ENCODE measurements at regions not wholly inside any gene's neighbourhood (a gene's known extent, or its start where the extent isn't known, plus 50 kb on each side); places are given as distances from the start of the nearest gene placed in this dataset.

DNA sequence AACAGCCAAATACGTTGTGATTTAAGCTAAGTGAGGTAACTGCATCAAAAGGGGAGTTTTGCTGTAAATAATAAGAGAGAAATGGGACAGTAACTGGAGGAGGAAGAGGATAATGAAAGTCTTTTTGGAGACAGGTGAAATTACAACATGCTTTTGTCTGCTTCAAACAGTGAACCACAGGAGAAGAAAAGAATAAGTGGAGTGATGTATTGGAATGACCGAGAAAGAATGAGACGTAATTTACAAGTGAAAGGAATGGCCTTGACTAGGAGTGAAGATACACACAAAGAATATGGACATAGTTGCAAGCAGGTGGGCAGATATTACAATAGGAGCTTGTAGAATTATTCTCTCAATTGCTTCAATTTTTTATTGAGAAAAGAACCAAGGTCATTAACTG, 550.8 kb downstream of the DIPK2A start:
- H3K79me2 ChIP-seq (ENCODE audit: insufficient read depth, low read length), result no peaks in the 10 kb centered on the region
- H3K4me3 ChIP-seq (replicated peaks in 1 of 3; ENCODE audit: low read depth in 2 of 3, low read length in 3 of 3), result no peak overlapping the region
- no peak overlapping the region for H3K27ac ChIP-seq (ENCODE audit: low read depth in 1 of 2, low read length in 2 of 2)
- H3K4me1 Mint-ChIP-seq, result no peaks in the 10 kb centered on the region
- no peak for DNase-seq
- no peak overlapping the region for H3K4me2 ChIP-seq (replicated peaks; ENCODE audit: extremely low read depth, low read length, poor library complexity, severe bottlenecking)
- no peak overlapping the region for H3K4me3 Mint-ChIP-seq
- no peaks in the 10 kb centered on the region for H3K27me3 ChIP-seq (ENCODE audit: control insufficient read depth in 2 of 2, insufficient read depth in 2 of 2, low read length in 2 of 2)
- 74% methylated on average over 3 of the region's 3 CpGs for WGBS (ENCODE audit: insufficient coverage)
- H2AFZ ChIP-seq (ENCODE audit: insufficient read depth, low read depth, low read length, poor library complexity, severe bottlenecking), result no peak overlapping the region
- H3K27me3 Mint-ChIP-seq (ENCODE audit: low read depth in 3 of 3), result no peaks in the 10 kb centered on the region
- no peaks in the 10 kb centered on the region for H3K4me1 ChIP-seq (ENCODE audit: control insufficient read depth in 1 of 2, insufficient read depth in 2 of 2, low read length in 2 of 2)
- no peaks in the 10 kb centered on the region for H3K9me3 ChIP-seq (replicated peaks in 1 of 2; ENCODE audit: control insufficient read depth in 1 of 2, insufficient read depth in 1 of 2, low read length in 2 of 2)
- intact Hi-C loops (cut with micrococcal nuclease), result no loop called here
- no peaks in the 10 kb centered on the region for H4K20me1 ChIP-seq (ENCODE audit: insufficient read depth, low read length)
- no peak overlapping the region for H3K9ac ChIP-seq (ENCODE audit: insufficient read depth, low read length, poor library complexity, severe bottlenecking)
- H3K36me3 Mint-ChIP-seq, result no peaks in the 10 kb centered on the region
- H3K27ac Mint-ChIP-seq, result no peak overlapping the region
- no peaks in the 10 kb centered on the region for H3K36me3 ChIP-seq (replicated peaks in 1 of 2; ENCODE audit: control insufficient read depth in 1 of 2, insufficient read depth in 2 of 2, low read length in 2 of 2)
- TF ChIP-seq, protein P1, sequence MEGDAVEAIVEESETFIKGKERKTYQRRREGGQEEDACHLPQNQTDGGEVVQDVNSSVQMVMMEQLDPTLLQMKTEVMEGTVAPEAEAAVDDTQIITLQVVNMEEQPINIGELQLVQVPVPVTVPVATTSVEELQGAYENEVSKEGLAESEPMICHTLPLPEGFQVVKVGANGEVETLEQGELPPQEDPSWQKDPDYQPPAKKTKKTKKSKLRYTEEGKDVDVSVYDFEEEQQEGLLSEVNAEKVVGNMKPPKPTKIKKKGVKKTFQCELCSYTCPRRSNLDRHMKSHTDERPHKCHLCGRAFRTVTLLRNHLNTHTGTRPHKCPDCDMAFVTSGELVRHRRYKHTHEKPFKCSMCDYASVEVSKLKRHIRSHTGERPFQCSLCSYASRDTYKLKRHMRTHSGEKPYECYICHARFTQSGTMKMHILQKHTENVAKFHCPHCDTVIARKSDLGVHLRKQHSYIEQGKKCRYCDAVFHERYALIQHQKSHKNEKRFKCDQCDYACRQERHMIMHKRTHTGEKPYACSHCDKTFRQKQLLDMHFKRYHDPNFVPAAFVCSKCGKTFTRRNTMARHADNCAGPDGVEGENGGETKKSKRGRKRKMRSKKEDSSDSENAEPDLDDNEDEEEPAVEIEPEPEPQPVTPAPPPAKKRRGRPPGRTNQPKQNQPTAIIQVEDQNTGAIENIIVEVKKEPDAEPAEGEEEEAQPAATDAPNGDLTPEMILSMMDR (IDR thresholded peaks at IDR 0.05), result no peak
- peaks cover 0 to 2% (median 0%) of the 10 kb centered on the region in 7 donors for H3K9me3 Mint-ChIP-seq

- no peak overlapping the region for H2AFZ ChIP-seq (ENCODE audit: insufficient read depth, low read depth, low read length, poor library complexity, severe bottlenecking)
- 100% methylated on average over 2 of the region's 2 CpGs for WGBS (ENCODE audit: insufficient coverage)
- Mint-ChIP-seq H3K27ac (no peak overlapping the region), H3K36me3 (no peaks in the 10 kb centered on the region), H3K4me1 (no peaks in the 10 kb centered on the region), H3K9me3 (peaks cover 0 to 2% (median 0%) of the 10 kb centered on the region in 7 donors), H3K4me3 (no peak overlapping the region), H3K27me3 (ENCODE audit: low read depth in 3 of 3) (no peaks in the 10 kb centered on the region)
- no peak overlapping the region for H3K4me3 ChIP-seq (replicated peaks in 1 of 3; ENCODE audit: low read depth in 2 of 3, low read length in 3 of 3)
- H3K36me3 ChIP-seq (replicated peaks in 1 of 2; ENCODE audit: control insufficient read depth in 1 of 2, insufficient read depth in 2 of 2, low read length in 2 of 2), result no peaks in the 10 kb centered on the region
- no peak overlapping the region for H3K27ac ChIP-seq (ENCODE audit: low read depth in 1 of 2, low read length in 2 of 2)
- H3K4me1 ChIP-seq (ENCODE audit: control insufficient read depth in 1 of 2, insufficient read depth in 2 of 2, low read length in 2 of 2), result no peaks in the 10 kb centered on the region
- no peak for DNase-seq
- H3K27me3 ChIP-seq (ENCODE audit: control insufficient read depth in 2 of 2, insufficient read depth in 2 of 2, low read length in 2 of 2), result no peaks in the 10 kb centered on the region
- intact Hi-C loops (cut with micrococcal nuclease), result no loop called here
- TF ChIP-seq, protein P1 (IDR thresholded peaks at IDR 0.05), result no peak
- H3K9me3 ChIP-seq (replicated peaks in 1 of 2; ENCODE audit: control insufficient read depth in 1 of 2, insufficient read depth in 1 of 2, low read length in 2 of 2), result no peaks in the 10 kb centered on the region
- no peak overlapping the region for H3K9ac ChIP-seq (ENCODE audit: insufficient read depth, low read length, poor library complexity, severe bottlenecking)
- no peaks in the 10 kb centered on the region for H4K20me1 ChIP-seq (ENCODE audit: insufficient read depth, low read length)
- H3K79me2 ChIP-seq (ENCODE audit: insufficient read depth, low read length), result no peaks in the 10 kb centered on the region
- H3K4me2 ChIP-seq (replicated peaks; ENCODE audit: extremely low read depth, low read length, poor library complexity, severe bottlenecking), result no peak overlapping the region
These were observed 551.8 kb downstream of the DIPK2A start for GRCh38 chr3:144523396-144523795.

Measured in CD14-positive monocyte (primary cell).